ENCODE measurements at regions not wholly inside any gene's neighbourhood (a gene's known extent, or its start where the extent isn't known, plus 50 kb on each side); places are given as distances from the start of the nearest gene placed in this dataset.

DNA sequence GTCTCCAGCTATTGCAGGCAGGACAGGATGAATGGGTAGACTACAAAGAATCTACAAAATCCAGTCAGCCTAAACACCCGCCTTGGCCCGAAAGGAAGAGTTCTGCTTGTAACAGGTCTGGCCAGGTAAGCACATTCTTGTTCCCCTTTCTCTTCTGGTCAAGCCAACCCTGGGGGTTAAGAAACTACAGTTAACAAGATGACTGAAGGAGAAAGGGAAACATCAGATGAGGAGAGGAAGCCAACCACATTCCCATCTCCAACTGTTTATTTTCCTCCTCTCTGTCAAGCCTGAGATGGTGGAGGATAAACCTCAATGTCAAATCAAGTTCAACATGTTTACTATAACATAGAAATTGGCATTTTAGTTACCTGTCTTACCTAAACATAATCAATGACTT is 198.9 kb downstream of the IPMK start:
- H3K9me3 ChIP-seq (ENCODE audit: low read length): no peaks in the 10 kb centered on the region
- no peaks in the 10 kb centered on the region for H4K20me1 ChIP-seq (ENCODE audit: insufficient read depth, low read length)
- H2AFZ ChIP-seq (ENCODE audit: low read length): no peak overlapping the region
- no peaks in the 10 kb centered on the region for H3K4me1 ChIP-seq (ENCODE audit: insufficient read depth, low read length)
- WGBS (ENCODE audit: low lambda C conversion rate): 24% methylated on average over 2 of the region's 2 CpGs
- POLR2A ChIA-PET: no interaction called here
- no peak for FAIRE-seq
- ATAC-seq: no peak
- BruUV-seq (replicated peaks): no TSS peak
- DNase-seq (ENCODE audit: low spot score): no peak
- H3K36me3 ChIP-seq (replicated peaks in 1 of 2; ENCODE audit: control insufficient read depth in 1 of 2, insufficient read depth in 2 of 2, low read length in 2 of 2): no peaks in the 10 kb centered on the region
- in situ Hi-C loops (cut with HindIII; ENCODE audit: extremely low pct_ligation_motif_present, low pct_unique_long_range_greater_than_20kb) (loop anchor here (25.0 kb wide), 1 partner anchor 732 kb away; no protein-coding TSS in a partner anchor), intact Hi-C loops (cut with micrococcal nuclease; ENCODE audit: unreplicated experiment) (no loop called here)
- H3K27me3 ChIP-seq (ENCODE audit: control insufficient read depth in 1 of 2, insufficient read depth in 2 of 2, low read length in 2 of 2): peaks cover 0 to 5% of the 10 kb centered on the region in 2 experiments; a peak in 1 of 5 replicates
- H3K27ac ChIP-seq (ENCODE audit: extremely low read length, insufficient read depth, low read length): no peak overlapping the region
- no peak overlapping the region for H3K4me3 ChIP-seq (replicated peaks in 1 of 3; ENCODE audit: insufficient read depth in 1 of 3, low read depth in 2 of 3, low read length in 3 of 3)
- CTCF ChIA-PET (ENCODE audit: low intra/inter-chr PET ratio, low total read pairs): no interaction called here
- TF ChIP-seq, protein P1, sequence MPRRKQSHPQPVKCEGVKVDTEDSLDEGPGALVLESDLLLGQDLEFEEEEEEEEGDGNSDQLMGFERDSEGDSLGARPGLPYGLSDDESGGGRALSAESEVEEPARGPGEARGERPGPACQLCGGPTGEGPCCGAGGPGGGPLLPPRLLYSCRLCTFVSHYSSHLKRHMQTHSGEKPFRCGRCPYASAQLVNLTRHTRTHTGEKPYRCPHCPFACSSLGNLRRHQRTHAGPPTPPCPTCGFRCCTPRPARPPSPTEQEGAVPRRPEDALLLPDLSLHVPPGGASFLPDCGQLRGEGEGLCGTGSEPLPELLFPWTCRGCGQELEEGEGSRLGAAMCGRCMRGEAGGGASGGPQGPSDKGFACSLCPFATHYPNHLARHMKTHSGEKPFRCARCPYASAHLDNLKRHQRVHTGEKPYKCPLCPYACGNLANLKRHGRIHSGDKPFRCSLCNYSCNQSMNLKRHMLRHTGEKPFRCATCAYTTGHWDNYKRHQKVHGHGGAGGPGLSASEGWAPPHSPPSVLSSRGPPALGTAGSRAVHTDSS (CRISPR knock-in tag; conservative IDR thresholded peaks at IDR 0.05): no peak
- H3K9ac ChIP-seq (ENCODE audit: insufficient read depth, low read depth, low read length): no peak overlapping the region
- no peak overlapping the region for H3K4me2 ChIP-seq (ENCODE audit: low read depth, low read length)
- H3K79me2 ChIP-seq (ENCODE audit: insufficient read depth, low read length): no peaks in the 10 kb centered on the region

DNA sequence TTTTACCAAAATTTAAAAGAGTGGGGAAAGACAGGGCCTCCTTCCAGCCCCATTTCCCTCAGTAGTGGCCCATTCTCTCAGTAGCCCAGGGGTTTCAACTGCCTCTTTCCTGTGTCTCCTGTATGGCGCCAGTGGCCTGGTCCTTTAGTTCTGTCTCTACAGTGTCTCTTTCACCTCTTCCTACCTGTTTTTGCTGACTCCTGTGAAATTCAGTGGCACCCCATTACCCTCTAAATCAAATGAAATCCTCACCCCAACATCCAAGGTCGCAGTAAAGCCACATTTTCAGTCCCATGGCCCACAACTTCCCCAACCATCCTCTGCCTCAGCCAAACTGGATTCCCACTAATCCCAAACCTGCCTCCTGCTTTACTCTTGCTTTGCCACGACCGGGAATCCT is 200.7 kb downstream of the IPMK start:
- no peak overlapping the region for H3K4me3 ChIP-seq (replicated peaks in 1 of 3; ENCODE audit: insufficient read depth in 1 of 3, low read depth in 2 of 3, low read length in 3 of 3)
- H4K20me1 ChIP-seq (ENCODE audit: insufficient read depth, low read length): no peaks in the 10 kb centered on the region
- H3K4me2 ChIP-seq (ENCODE audit: low read depth, low read length): no peak overlapping the region
- no peaks in the 10 kb centered on the region for H3K79me2 ChIP-seq (ENCODE audit: insufficient read depth, low read length)
- no peaks in the 10 kb centered on the region for H3K4me1 ChIP-seq (ENCODE audit: insufficient read depth, low read length)
- no peak for ATAC-seq
- FAIRE-seq: no peak
- TF ChIP-seq MAFK (conservative IDR thresholded peaks at IDR 0.05 in 1 of 2, IDR thresholded peaks at IDR 0.05 in 1 of 2; ENCODE audit: low read length in 2 of 2) (peak; percentile 77 to 91), ZBTB7B (CRISPR knock-in tag; IDR thresholded peaks at IDR 0.05) (no peak), ZNF33A (CRISPR knock-in tag; IDR thresholded peaks at IDR 0.05; ENCODE audit: borderline replicate concordance) (no peak), MAFF (IDR thresholded peaks at IDR 0.05; ENCODE audit: low read depth, low read length) (peak; percentile 82)
- H3K27ac ChIP-seq (ENCODE audit: extremely low read length, insufficient read depth, low read length): no peak overlapping the region
- BruUV-seq (replicated peaks): no TSS peak
- in situ Hi-C loops (cut with HindIII; ENCODE audit: extremely low pct_ligation_motif_present, low pct_unique_long_range_greater_than_20kb) (loop anchor here (25.0 kb wide), 1 partner anchor 730 kb away; no protein-coding TSS in a partner anchor), intact Hi-C loops (cut with micrococcal nuclease; ENCODE audit: unreplicated experiment) (no loop called here)
- DNase-seq (ENCODE audit: low spot score): no peak
- 8% methylated on average over 4 of the region's 4 CpGs for WGBS (ENCODE audit: low lambda C conversion rate)
- H3K9me3 ChIP-seq (ENCODE audit: low read length): no peaks in the 10 kb centered on the region
- ChIA-PET POLR2A (no interaction called here), CTCF (ENCODE audit: low intra/inter-chr PET ratio, low total read pairs) (no interaction called here)
- H3K36me3 ChIP-seq (replicated peaks in 1 of 2; ENCODE audit: control insufficient read depth in 1 of 2, insufficient read depth in 2 of 2, low read length in 2 of 2): no peaks in the 10 kb centered on the region
- H3K27me3 ChIP-seq (ENCODE audit: control insufficient read depth in 1 of 2, insufficient read depth in 2 of 2, low read length in 2 of 2): peaks cover 0 to 5% of the 10 kb centered on the region in 2 experiments; a peak in 1 of 5 replicates
- H3K9ac ChIP-seq (ENCODE audit: insufficient read depth, low read depth, low read length): no peak overlapping the region
- H2AFZ ChIP-seq (ENCODE audit: low read length): no peak overlapping the region

Data from HepG2 (cell line).